ENCODE measurements at regions not wholly inside any gene's neighbourhood (a gene's known extent, or its start where the extent isn't known, plus 50 kb on each side); places are given as distances from the start of the nearest gene placed in this dataset.
"Not testable (repeated sequence)": the region's sequence is repeated elsewhere in the genome, so short reads cannot be mapped to it uniquely, and the experiment has no call there.

DNA sequence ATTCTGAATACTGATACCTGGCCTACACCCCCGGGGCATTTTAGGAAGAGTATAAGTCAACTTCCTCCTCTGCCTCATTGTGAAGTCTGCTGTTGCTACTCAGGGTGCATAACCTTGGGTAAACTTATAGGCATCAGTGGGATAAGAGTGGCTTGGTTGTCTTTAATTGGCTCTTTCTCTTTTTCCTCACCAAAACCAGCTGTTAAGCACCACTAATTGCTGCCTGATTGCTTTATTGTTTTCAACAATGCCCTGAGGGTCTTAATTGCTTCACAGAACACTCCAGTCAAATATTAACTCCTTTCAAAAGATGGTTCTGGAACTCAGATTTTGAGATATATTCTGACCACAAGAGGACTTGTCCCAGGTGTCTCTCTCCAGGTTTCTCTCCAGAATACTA is 337.0 kb upstream of the MAGEB16 start:
- Mint-ChIP-seq H3K9me3 (peaks cover 13% of the 10 kb centered on the region), H3K4me3 (no peak overlapping the region), H3K4me1 (peaks cover 6% of the 10 kb centered on the region), H3K27ac (no peak overlapping the region), H3K27me3 (ENCODE audit: low read depth) (no peaks in the 10 kb centered on the region), H3K36me3 (peaks cover 4% of the 10 kb centered on the region)
- ATAC-seq: no peak
- TF ChIP-seq, protein P1, sequence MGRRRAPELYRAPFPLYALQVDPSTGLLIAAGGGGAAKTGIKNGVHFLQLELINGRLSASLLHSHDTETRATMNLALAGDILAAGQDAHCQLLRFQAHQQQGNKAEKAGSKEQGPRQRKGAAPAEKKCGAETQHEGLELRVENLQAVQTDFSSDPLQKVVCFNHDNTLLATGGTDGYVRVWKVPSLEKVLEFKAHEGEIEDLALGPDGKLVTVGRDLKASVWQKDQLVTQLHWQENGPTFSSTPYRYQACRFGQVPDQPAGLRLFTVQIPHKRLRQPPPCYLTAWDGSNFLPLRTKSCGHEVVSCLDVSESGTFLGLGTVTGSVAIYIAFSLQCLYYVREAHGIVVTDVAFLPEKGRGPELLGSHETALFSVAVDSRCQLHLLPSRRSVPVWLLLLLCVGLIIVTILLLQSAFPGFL (CRISPR knock-in tag; IDR thresholded peaks at IDR 0.05; ENCODE audit: borderline replicate concordance): no peak
- no peak for TF ChIP-seq ESRRA (CRISPR knock-in tag; IDR thresholded peaks at IDR 0.05; ENCODE audit: borderline replicate concordance)
- no peak for TF ChIP-seq NFYB (CRISPR knock-in tag; conservative IDR thresholded peaks at IDR 0.05; ENCODE audit: low read depth)
- no peak for TF ChIP-seq RORB (CRISPR knock-in tag; IDR thresholded peaks at IDR 0.05)
- TF ChIP-seq, protein P2, sequence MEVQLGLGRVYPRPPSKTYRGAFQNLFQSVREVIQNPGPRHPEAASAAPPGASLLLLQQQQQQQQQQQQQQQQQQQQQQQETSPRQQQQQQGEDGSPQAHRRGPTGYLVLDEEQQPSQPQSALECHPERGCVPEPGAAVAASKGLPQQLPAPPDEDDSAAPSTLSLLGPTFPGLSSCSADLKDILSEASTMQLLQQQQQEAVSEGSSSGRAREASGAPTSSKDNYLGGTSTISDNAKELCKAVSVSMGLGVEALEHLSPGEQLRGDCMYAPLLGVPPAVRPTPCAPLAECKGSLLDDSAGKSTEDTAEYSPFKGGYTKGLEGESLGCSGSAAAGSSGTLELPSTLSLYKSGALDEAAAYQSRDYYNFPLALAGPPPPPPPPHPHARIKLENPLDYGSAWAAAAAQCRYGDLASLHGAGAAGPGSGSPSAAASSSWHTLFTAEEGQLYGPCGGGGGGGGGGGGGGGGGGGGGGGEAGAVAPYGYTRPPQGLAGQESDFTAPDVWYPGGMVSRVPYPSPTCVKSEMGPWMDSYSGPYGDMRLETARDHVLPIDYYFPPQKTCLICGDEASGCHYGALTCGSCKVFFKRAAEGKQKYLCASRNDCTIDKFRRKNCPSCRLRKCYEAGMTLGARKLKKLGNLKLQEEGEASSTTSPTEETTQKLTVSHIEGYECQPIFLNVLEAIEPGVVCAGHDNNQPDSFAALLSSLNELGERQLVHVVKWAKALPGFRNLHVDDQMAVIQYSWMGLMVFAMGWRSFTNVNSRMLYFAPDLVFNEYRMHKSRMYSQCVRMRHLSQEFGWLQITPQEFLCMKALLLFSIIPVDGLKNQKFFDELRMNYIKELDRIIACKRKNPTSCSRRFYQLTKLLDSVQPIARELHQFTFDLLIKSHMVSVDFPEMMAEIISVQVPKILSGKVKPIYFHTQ (CRISPR knock-in tag; IDR thresholded peaks at IDR 0.05): no peak
- TF ChIP-seq MYBL2 (CRISPR knock-in tag; IDR thresholded peaks at IDR 0.05): no peak
- no peak for TF ChIP-seq GTF2I (CRISPR knock-in tag; conservative IDR thresholded peaks at IDR 0.05)
- TF ChIP-seq TEAD1 (CRISPR knock-in tag; IDR thresholded peaks at IDR 0.05): no peak
- TF ChIP-seq FOXJ3 (CRISPR knock-in tag; IDR thresholded peaks at IDR 0.05; ENCODE audit: borderline replicate concordance): no peak
- no peak for TF ChIP-seq GRHL2 (CRISPR knock-in tag; IDR thresholded peaks at IDR 0.05; ENCODE audit: insufficient replicate concordance, severe bottlenecking)
- no peak for TF ChIP-seq EMX1 (CRISPR knock-in tag; IDR thresholded peaks at IDR 0.05)
- TF ChIP-seq CREB1 (CRISPR knock-in tag; IDR thresholded peaks at IDR 0.05): no peak
- no peak for TF ChIP-seq CREM (CRISPR knock-in tag; IDR thresholded peaks at IDR 0.05)
- no peak for TF ChIP-seq NR3C1 (CRISPR knock-in tag; conservative IDR thresholded peaks at IDR 0.05; ENCODE audit: low read depth)
- no peak for TF ChIP-seq NR1H2 (CRISPR knock-in tag; IDR thresholded peaks at IDR 0.05)
- TF ChIP-seq, protein P3, sequence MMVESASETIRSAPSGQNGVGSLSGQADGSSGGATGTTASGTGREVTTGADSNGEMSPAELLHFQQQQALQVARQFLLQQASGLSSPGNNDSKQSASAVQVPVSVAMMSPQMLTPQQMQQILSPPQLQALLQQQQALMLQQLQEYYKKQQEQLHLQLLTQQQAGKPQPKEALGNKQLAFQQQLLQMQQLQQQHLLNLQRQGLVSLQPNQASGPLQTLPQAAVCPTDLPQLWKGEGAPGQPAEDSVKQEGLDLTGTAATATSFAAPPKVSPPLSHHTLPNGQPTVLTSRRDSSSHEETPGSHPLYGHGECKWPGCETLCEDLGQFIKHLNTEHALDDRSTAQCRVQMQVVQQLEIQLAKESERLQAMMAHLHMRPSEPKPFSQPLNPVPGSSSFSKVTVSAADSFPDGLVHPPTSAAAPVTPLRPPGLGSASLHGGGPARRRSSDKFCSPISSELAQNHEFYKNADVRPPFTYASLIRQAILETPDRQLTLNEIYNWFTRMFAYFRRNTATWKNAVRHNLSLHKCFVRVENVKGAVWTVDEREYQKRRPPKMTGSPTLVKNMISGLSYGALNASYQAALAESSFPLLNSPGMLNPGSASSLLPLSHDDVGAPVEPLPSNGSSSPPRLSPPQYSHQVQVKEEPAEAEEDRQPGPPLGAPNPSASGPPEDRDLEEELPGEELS (CRISPR knock-in tag; IDR thresholded peaks at IDR 0.05): no peak
- TF ChIP-seq, protein P4, sequence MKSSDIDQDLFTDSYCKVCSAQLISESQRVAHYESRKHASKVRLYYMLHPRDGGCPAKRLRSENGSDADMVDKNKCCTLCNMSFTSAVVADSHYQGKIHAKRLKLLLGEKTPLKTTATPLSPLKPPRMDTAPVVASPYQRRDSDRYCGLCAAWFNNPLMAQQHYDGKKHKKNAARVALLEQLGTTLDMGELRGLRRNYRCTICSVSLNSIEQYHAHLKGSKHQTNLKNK (CRISPR knock-in tag; IDR thresholded peaks at IDR 0.05): no peak
- TF ChIP-seq, protein P5, sequence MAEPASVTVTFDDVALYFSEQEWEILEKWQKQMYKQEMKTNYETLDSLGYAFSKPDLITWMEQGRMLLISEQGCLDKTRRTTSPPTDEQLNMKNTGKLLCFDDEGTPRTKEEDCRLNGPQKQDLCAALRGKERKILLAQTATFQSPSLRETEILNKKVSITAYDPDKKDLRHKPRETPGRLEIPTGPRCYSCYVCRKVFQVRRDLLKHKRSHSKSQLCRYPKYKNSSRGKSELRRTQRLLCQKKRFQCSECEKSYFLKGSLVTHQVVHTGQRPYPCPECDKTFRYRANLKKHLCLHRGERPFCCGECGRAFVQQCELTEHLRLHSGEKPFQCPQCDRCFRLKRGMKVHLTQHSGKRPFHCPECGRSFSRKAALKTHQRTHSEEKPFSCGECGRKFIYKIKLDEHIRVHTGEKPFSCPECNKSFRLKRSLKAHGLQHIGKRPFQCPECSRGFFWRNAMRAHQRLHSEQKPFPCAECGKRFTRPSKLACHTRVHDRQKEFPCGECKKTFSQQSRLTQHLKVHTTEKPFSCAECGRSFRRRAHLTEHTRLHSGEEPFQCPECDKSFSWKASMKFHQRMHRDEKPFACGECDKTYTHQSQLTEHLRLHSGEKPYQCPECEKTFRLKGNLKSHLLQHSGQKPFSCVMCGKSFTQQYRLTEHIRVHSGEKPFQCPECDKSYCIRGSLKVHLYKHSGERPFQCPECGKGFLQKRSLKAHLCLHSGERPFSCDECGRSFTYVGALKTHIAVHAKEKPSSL (CRISPR knock-in tag; conservative IDR thresholded peaks at IDR 0.05): no peak
- no peak for DNase-seq (ENCODE audit: low spot score)
- ChIA-PET CTCF (no interaction called here), POLR2A (no interaction called here)

DNA sequence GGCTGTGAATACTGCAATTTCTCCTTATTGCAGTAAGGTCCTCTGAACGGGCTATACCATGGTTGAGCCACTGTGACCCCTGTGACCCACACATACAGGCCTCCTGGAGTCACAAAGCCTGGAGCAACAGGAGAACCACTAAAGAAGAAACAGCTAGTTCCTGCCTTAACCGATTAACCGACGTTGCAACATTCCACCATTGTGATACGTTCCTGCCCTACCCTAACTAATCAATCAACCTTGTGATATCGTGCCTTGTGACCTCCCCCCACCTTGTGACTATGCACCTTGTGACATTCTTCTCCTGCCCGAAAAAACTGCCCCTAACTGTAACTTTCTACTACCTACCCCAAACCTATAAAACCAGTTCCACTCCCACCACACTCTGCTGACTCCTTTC is 301.5 kb upstream of the MAGEB16 start:
- POLR2A ChIA-PET, H3K9me3 Mint-ChIP-seq, ATAC-seq: not testable (repeated sequence)

DNA sequence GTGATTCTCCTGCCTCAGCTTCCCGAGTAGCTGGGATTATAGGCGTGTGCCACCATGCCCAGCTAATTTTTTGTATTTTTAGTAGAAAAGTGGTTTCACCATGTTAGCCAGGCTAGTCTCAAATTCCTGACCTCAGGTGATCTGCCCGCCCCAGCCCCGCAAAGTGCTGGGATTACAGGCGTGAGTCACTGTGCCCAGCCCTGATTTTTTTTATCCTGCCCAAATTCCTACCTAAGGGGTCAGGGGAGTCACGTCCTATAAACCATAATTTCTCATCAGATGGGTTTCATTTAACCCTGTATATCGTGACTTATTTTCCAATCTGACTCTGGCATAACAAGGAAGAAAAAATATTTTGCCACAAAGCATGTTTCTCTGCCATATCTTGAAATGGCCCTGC is 300.7 kb upstream of the MAGEB16 start:
- DNase-seq (ENCODE audit: low spot score); H3K4me1 Mint-ChIP-seq; POLR2A ChIA-PET; CTCF ChIA-PET; ATAC-seq; H3K4me3 Mint-ChIP-seq; H3K27me3 Mint-ChIP-seq (ENCODE audit: low read depth); H3K9me3 Mint-ChIP-seq; H3K36me3 Mint-ChIP-seq; H3K27ac Mint-ChIP-seq: not testable (repeated sequence)

More for the DNA sequence above, 301.5 kb upstream of the MAGEB16 start:
- H3K4me1 Mint-ChIP-seq; H3K27me3 Mint-ChIP-seq (ENCODE audit: low read depth); DNase-seq (ENCODE audit: low spot score); H3K4me3 Mint-ChIP-seq; H3K27ac Mint-ChIP-seq; H3K36me3 Mint-ChIP-seq; CTCF ChIA-PET: not testable (repeated sequence)
